ENCODE measurements at regions not wholly inside any gene's neighbourhood (a gene's known extent, or its start where the extent isn't known, plus 50 kb on each side); places are given as distances from the start of the nearest gene placed in this dataset.
"Not testable (repeated sequence)": the region's sequence is repeated elsewhere in the genome, so short reads cannot be mapped to it uniquely, and the experiment has no call there.

- DNase-seq: no peak
Observed at GRCh38 chr13:111627596-111627995, 307.2 kb downstream of the TEX29 start.

DNA sequence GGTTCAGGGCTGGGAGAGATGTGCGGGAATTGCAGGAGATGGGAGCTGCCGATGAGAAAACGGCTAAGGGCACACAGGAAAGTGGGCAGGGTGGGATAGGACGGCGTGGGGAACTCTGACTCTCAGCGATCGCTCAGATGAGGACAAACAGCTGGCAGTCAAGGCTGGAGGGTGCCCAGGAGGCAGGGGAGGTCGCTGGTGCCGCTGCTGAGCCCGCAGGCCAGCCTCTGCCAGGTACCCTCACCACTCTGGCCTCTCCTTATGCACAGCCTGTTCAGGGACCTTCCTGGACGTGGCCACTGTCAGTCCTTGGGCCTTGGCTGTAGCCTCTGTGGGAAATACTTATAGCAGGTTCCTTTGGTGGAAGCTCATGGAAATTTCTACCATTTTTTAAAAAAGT is 308.6 kb downstream of the TEX29 start:
- no peak for DNase-seq

GRCh38 chr13:111629457-111629856 is 309.0 kb downstream of the TEX29 start:
- DNase-seq: no peak

DNA sequence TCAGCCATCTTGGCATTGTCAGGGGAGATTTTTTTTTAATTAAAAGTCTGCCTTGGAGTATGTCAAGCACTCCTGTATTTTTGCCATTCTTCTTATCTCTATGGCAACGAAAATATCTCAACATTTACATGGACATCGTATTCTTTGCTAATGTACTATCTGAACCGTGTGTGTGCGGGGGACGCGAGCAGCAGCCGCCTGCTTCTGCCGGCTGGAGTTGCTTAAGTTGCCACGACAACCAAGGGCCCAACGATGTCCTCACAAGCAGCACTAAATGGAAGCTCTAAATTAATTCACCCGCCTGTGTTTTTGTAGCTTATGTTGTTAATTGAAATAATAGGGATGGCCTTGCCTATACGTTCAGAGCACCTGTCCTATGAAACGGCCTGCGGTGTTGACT is 309.5 kb downstream of the TEX29 start:
- DNase-seq: no peak

GRCh38 chr13:111630406-111630805 is 310.0 kb downstream of the TEX29 start:
- no peak for DNase-seq

DNA sequence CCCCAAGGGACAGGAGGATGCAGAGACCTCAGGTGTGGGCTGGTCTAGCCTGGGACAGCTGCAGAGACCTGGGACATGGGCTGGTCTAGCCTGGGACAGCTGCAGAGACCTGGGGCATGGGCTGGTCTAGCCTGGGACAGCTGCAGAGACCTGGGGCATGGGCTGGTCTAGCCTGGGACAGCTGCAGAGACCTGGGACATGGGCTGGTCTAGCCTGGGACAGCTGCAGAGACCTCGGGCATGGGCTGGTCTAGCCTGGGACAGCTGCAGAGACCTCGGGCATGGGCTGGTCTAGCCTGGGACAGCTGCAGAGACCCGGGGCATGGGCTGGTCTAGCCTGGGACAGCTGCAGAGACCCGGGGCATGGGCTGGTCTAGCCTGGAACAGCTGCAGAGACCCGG is 310.8 kb downstream of the TEX29 start:
- DNase-seq: not testable (repeated sequence)

- no peak for DNase-seq
Observed at GRCh38 chr13:111632906-111633305, 312.5 kb downstream of the TEX29 start.

GRCh38 chr13:111633401-111633800 is 313.0 kb downstream of the TEX29 start:
- no peak for DNase-seq

GRCh38 chr13:111634410-111634809 is 314.0 kb downstream of the TEX29 start:
- no peak for DNase-seq

- no peak for DNase-seq
Observed at GRCh38 chr13:111636271-111636670, 315.8 kb downstream of the TEX29 start.

GRCh38 chr13:111636804-111637203 is 316.4 kb downstream of the TEX29 start:
- no peak for DNase-seq

DNA sequence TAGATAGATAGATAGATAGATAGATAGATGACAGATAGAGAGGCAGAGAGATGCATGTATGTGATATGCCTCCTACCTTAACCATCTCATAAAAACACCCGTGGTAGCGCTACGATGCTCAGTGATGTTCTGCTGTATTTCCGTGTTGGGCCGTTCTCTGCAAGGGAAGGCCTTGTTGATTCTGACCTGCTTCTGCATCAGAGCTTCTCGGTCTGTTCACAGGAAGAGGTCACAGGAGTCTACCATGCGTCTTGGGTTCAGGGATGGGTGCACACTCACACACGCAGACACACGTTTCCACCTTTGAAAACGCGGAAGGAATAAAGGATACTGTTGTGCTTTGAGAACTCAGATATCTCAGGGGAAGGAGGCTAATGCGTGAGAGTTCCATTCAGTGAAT is 316.9 kb downstream of the TEX29 start:
- DNase-seq: no peak

- no peak for DNase-seq
Observed at GRCh38 chr13:111638233-111638632, 317.8 kb downstream of the TEX29 start.

GRCh38 chr13:111639196-111639705 is 318.8 kb downstream of the TEX29 start:
- no peak for DNase-seq

GRCh38 chr13:111640006-111640405 is 319.6 kb downstream of the TEX29 start:
- DNase-seq: no peak

GRCh38 chr13:111640476-111640875 is 320.0 kb downstream of the TEX29 start:
- DNase-seq: no peak

DNA sequence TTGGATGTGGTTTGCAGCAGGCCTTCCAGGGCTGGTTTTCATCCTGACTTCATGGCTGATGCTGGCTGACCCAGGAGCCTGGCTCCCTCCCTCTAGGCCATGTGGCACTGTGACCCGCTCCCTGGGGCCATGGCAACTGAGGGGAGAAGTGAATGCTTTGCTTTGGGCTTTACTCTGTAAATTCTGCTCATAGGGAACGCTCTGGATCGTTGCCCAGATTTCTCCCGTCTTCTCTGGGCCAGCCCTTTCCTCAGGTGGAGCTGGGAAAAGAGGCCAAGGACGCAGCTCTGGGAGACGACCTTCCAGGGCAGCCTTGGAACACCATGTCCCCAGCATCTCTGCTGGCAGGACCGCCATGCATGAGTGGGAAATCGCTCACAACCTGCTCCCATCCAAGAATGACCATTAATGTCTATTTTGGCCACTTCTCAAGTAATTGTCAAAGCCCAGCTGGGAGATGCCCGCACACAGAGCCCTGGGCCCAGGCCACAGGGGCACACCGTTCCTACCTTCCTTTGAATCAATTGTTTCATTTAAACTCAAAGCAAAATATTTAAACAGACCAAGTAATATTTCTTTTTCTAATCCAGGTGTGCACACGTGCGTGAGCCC is 321.8 kb downstream of the TEX29 start:
- no peak for DNase-seq

DNA sequence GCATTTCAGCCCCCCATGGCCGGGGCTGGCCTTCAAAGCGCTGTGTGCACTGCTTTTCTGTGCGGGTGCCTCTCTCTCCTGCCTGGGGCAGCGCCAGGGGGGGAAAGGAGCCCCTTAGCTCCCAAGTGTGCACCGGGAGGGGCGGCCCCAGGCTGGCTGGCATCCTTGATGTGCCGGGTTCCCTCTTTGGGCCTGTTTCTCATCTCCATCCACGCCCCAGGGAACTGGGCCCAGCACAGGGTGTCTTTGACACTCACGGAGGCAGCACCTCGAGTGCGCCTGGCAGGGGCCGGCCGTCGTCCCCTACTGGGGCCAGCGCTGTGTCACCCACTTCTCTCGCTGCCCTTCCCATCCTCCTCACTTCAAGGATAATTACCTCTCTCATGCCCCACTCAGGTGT is 324.3 kb downstream of the TEX29 start:
- DNase-seq: no peak

DNA sequence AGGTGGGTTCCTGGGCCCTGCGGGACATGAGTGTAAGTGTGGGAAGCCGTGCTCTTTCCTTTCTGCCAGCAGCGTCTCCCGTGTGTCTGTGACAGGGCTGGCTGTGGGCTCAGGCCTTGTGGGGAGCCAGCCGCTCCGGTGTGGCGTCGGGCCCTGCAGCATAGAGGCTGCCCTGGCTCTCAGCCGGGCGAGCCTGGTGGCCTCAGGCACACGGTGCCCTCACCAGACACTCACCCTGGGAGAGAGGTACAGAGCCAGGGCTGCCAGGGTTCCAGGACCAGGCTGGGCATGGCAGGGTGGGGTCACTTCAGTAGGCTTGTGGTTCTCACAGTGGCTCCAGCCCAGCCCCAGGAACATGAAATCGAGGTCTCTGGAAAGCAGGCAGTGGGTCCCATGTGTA is 324.8 kb downstream of the TEX29 start:
- DNase-seq: no peak

- no peak for DNase-seq
Observed at GRCh38 chr13:111645598-111646455, 325.4 kb downstream of the TEX29 start.

DNA sequence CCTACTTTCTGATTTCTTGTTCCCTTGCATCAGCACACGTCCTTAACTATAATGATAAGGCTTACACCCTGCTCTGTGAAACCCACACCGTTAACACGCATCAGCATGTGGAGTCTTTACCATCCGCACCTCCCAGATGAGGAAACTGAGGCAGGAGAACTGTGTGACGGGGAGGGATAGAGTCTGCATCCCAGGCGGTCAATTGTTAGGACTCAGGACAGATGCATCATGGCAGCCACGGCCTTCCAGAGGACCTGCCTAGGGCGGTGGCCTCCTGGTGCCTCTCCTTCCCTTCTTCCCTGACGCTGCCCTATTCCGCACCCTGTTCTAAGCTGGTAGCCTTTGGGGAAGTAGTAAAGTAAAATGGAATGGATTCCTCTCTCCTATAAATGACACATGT is 326.0 kb downstream of the TEX29 start:
- no peak for DNase-seq

DNA sequence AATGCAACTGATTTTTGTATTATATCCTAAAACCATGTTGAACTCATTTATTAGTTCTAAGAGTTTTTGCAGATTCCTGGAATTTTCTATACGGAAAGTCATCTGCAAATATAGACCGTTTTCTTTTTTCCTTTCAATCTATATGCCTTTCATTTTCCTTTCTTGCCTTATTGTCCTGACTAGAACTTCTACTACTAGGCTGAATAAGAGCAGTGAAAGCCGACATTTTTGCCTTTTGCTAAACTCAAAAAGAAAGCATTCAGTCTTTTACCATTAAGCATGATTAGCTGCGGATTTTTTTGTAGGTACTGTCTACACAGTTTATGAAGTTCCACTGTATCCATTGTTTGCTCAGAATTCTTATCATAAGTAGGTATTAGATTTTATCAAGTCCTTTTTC is 328.4 kb downstream of the TEX29 start:
- no peak for DNase-seq

- DNase-seq: no peak
Observed at GRCh38 chr13:111650626-111651025, 330.2 kb downstream of the TEX29 start.

DNA sequence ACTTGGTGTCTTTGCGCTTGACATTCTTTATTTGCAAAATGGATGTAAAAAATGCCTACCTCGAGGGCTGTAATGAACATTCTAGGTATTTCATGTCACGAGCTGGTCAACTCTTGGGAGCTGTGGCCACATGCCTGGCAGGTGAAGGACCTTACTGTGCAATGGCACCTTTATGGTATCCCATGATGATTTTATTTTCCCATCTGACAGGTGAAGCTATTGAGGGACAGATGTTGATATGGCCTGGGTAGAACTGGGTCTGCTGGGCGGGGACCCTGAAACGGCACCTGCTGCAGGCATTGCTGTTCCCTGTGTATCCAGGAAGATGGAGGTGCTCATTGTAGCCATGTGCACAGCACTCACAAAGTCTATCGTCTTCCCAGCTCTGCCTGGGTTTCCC is 332.2 kb downstream of the TEX29 start:
- no peak for DNase-seq

Measured in NCI-H226 (cell line).